ENCODE measurements at regions not wholly inside any gene's neighbourhood (a gene's known extent, or its start where the extent isn't known, plus 50 kb on each side); places are given as distances from the start of the nearest gene placed in this dataset.

DNA sequence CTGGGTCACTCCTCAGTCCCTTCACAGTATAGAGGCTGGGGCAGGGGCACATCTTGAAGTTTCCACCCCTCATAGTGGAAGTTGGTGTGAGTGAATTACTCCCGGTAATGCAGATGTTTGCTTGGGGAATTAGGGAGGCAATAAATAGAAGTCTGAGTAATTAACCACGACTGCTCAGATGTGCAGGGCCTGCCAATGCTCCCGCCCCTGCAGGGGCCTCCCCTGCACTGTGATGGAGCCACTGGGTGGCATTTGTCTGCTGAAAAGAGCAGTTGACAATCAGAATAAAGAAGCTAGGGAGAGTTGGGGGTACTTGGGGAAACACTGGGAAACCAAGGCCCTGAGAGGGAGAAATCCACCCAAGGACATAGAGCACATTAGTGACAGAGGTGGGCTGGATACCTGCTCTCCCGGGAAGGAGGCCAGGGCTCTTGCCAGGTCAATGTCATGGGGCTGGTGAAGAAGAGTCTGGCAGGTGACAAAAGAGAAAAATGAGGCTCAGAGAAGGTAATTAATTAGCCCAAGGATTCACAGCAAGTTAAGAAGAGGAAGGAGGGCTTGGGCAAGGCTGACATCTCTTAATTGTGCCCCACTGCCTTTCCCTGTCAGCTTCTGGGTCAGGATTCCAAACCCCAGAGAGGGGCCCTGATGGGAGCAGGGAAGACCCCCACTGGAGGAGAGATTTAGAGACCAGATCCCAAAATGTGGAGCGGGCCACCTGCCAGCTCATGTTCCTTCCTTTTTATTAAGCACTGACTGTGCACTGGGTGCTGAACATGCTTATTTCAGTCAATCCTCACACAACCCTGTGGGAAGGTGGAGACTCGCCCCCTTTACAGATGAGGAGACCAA, 436.2 kb downstream of the MATN1 start (continued):
- TF ChIP-seq, protein P1, sequence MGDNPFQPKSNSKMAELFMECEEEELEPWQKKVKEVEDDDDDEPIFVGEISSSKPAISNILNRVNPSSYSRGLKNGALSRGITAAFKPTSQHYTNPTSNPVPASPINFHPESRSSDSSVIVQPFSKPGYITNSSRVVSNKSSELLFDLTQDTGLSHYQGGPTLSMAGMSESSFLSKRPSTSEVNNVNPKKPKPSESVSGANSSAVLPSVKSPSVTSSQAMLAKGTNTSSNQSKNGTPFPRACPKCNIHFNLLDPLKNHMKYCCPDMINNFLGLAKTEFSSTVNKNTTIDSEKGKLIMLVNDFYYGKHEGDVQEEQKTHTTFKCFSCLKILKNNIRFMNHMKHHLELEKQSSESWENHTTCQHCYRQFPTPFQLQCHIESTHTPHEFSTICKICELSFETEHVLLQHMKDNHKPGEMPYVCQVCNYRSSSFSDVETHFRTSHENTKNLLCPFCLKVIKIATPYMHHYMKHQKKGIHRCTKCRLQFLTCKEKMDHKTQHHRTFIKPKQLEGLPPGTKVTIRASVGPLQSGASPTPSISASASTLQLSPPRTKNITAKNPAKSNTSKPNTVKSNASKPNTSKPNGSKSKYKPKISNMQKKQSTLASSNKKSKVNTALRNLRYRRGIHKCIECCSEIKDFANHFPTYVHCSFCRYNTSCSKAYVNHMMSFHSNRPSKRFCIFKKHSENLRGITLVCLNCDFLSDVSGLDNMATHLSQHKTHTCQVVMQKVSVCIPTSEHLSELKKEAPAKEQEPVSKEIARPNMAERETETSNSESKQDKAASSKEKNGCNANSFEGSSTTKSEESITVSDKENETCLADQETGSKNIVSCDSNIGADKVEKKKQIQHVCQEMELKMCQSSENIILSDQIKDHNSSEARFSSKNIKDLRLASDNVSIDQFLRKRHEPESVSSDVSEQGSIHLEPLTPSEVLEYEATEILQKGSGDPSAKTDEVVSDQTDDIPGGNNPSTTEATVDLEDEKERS (CRISPR knock-in tag; IDR thresholded peaks at IDR 0.05): no peak
- TF ChIP-seq SOX13 (IDR thresholded peaks at IDR 0.05) (no peak), SOX13 (CRISPR knock-in tag; conservative IDR thresholded peaks at IDR 0.05 in 1 of 2, IDR thresholded peaks at IDR 0.05 in 1 of 2) (no peak), ZNF230 (CRISPR knock-in tag; IDR thresholded peaks at IDR 0.05) (no peak), NR1H2 (CRISPR knock-in tag; IDR thresholded peaks at IDR 0.05; ENCODE audit: borderline replicate concordance, low read depth) (no peak), RNF2 (conservative IDR thresholded peaks at IDR 0.05; ENCODE audit: low read depth) (no peak), HCFC1 (IDR thresholded peaks at IDR 0.05; ENCODE audit: low read depth, low read length) (no peak), ZNF879 (CRISPR knock-in tag; IDR thresholded peaks at IDR 0.05) (no peak), ZNF773 (CRISPR knock-in tag; IDR thresholded peaks at IDR 0.05; ENCODE audit: borderline replicate concordance) (no peak)
- TF ChIP-seq, protein P2, sequence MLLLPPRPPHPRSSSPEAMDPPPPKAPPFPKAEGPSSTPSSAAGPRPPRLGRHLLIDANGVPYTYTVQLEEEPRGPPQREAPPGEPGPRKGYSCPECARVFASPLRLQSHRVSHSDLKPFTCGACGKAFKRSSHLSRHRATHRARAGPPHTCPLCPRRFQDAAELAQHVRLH (CRISPR knock-in tag; IDR thresholded peaks at IDR 0.05; ENCODE audit: borderline replicate concordance, low read depth): no peak
- TF ChIP-seq, protein P3, sequence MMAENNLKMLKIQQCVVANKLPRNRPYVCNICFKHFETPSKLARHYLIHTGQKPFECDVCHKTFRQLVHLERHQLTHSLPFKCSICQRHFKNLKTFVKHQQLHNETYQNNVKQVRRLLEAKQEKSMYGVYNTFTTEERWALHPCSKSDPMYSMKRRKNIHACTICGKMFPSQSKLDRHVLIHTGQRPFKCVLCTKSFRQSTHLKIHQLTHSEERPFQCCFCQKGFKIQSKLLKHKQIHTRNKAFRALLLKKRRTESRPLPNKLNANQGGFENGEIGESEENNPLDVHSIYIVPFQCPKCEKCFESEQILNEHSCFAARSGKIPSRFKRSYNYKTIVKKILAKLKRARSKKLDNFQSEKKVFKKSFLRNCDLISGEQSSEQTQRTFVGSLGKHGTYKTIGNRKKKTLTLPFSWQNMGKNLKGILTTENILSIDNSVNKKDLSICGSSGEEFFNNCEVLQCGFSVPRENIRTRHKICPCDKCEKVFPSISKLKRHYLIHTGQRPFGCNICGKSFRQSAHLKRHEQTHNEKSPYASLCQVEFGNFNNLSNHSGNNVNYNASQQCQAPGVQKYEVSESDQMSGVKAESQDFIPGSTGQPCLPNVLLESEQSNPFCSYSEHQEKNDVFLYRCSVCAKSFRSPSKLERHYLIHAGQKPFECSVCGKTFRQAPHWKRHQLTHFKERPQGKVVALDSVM (CRISPR knock-in tag; IDR thresholded peaks at IDR 0.05): no peak
